ENCODE measurements at regions not wholly inside any gene's neighbourhood (a gene's known extent, or its start where the extent isn't known, plus 50 kb on each side); places are given as distances from the start of the nearest gene placed in this dataset.
"Not testable (repeated sequence)": the region's sequence is repeated elsewhere in the genome, so short reads cannot be mapped to it uniquely, and the experiment has no call there.

DNA sequence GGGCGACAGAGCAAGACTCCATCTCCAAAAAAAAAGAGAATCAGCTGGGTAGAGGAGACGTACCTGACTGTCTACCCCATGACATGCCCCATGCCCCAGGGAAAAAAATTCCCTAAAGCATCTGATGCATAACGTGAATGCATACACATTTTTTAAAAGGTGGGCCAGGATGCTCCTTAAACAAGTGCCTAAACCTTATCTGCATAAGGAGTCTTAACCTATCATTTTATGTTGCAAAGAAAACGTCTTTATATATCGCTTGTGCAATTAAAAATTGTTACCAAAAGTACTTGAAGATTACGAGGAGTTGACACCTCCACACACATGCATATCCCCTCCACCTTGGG, 95.8 kb upstream of the METTL9 start:
- TF ChIP-seq, protein P1, sequence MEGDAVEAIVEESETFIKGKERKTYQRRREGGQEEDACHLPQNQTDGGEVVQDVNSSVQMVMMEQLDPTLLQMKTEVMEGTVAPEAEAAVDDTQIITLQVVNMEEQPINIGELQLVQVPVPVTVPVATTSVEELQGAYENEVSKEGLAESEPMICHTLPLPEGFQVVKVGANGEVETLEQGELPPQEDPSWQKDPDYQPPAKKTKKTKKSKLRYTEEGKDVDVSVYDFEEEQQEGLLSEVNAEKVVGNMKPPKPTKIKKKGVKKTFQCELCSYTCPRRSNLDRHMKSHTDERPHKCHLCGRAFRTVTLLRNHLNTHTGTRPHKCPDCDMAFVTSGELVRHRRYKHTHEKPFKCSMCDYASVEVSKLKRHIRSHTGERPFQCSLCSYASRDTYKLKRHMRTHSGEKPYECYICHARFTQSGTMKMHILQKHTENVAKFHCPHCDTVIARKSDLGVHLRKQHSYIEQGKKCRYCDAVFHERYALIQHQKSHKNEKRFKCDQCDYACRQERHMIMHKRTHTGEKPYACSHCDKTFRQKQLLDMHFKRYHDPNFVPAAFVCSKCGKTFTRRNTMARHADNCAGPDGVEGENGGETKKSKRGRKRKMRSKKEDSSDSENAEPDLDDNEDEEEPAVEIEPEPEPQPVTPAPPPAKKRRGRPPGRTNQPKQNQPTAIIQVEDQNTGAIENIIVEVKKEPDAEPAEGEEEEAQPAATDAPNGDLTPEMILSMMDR (IDR thresholded peaks at IDR 0.05), result not testable (repeated sequence)
- TF ChIP-seq POLR2AphosphoS5 (IDR thresholded peaks at IDR 0.05), result not testable (repeated sequence)

Measured in gastroesophageal sphincter (tissue), 3 donors.